Inferior parietal cortex (tissue), 1 donor: ENCODE measurements at regions not wholly inside any gene's neighbourhood (a gene's known extent, or its start where the extent isn't known, plus 50 kb on each side); places are given as distances from the start of the nearest gene placed in this dataset.
A peak's percentile ranks its signal among the peaks of the same experiment; 100 is the strongest.
"Not testable (repeated sequence)": the region's sequence is repeated elsewhere in the genome, so short reads cannot be mapped to it uniquely, and the experiment has no call there.

ENCODE experiments used
- DNase-seq: peaks from one replicate; pipeline ENCODE4 v3.0.0-alpha.2; 2016; ENCODE audit errors: extremely low spot score

GRCh38 chr7:68739306-68739705 is 859.0 kb upstream of the AUTS2 start:
- DNase-seq = no peak

GRCh38 chr7:68744036-68744435 is 854.2 kb upstream of the AUTS2 start:
- no peak for DNase-seq

- DNase-seq = peak; percentile 8
Observed at GRCh38 chr7:68748934-68749900, 849.1 kb upstream of the AUTS2 start.

- no peak for DNase-seq
Observed at GRCh38 chr7:68752485-68753178, 845.6 kb upstream of the AUTS2 start.

- DNase-seq = no peak
Observed at GRCh38 chr7:68754414-68754813, 843.9 kb upstream of the AUTS2 start.

- DNase-seq = no peak
Observed at GRCh38 chr7:68756986-68757495, 841.2 kb upstream of the AUTS2 start.

GRCh38 chr7:68760556-68760955 is 837.7 kb upstream of the AUTS2 start:
- DNase-seq = no peak

- DNase-seq = no peak
Observed at GRCh38 chr7:68767462-68767861, 830.8 kb upstream of the AUTS2 start.

- no peak for DNase-seq
Observed at GRCh38 chr7:68770649-68771048, 827.6 kb upstream of the AUTS2 start.

GRCh38 chr7:68776326-68776725 is 821.9 kb upstream of the AUTS2 start:
- DNase-seq = no peak

GRCh38 chr7:68783684-68784083 is 814.6 kb upstream of the AUTS2 start:
- no peak for DNase-seq

- DNase-seq = no peak
Observed at GRCh38 chr7:68785036-68785435, 813.2 kb upstream of the AUTS2 start.

- no peak for DNase-seq
Observed at GRCh38 chr7:68787566-68787965, 810.7 kb upstream of the AUTS2 start.

- not testable (repeated sequence) for DNase-seq
Observed at GRCh38 chr7:68788529-68788928, 809.7 kb upstream of the AUTS2 start.

- DNase-seq = no peak
Observed at GRCh38 chr7:68789597-68789996, 808.7 kb upstream of the AUTS2 start.

- DNase-seq = no peak
Observed at GRCh38 chr7:68792351-68792750, 805.9 kb upstream of the AUTS2 start.

GRCh38 chr7:68793513-68793912 is 804.8 kb upstream of the AUTS2 start:
- DNase-seq = no peak

- DNase-seq = no peak
Observed at GRCh38 chr7:68800316-68800715, 798.0 kb upstream of the AUTS2 start.

- no peak for DNase-seq
Observed at GRCh38 chr7:68805159-68805558, 793.1 kb upstream of the AUTS2 start.

- no peak for DNase-seq
Observed at GRCh38 chr7:68807666-68808065, 790.6 kb upstream of the AUTS2 start.

GRCh38 chr7:68813551-68814080 is 784.7 kb upstream of the AUTS2 start:
- DNase-seq = no peak

- DNase-seq = no peak
Observed at GRCh38 chr7:68816491-68816890, 781.8 kb upstream of the AUTS2 start.
